SW 1271 (cell line): ENCODE measurements at regions not wholly inside any gene's neighbourhood (a gene's known extent, or its start where the extent isn't known, plus 50 kb on each side); places are given as distances from the start of the nearest gene placed in this dataset.
"Not testable (repeated sequence)": the region's sequence is repeated elsewhere in the genome, so short reads cannot be mapped to it uniquely, and the experiment has no call there.

Experiments used
- DNase-seq, 2 experiments: peaks; one replicate each; lab custom pipeline; 2025; lab: John Stamatoyannopoulos, UW

GRCh38 chr4:28388471-28388870, 1527.8 kb downstream of the STIM2 start:
- no peak for DNase-seq

DNA sequence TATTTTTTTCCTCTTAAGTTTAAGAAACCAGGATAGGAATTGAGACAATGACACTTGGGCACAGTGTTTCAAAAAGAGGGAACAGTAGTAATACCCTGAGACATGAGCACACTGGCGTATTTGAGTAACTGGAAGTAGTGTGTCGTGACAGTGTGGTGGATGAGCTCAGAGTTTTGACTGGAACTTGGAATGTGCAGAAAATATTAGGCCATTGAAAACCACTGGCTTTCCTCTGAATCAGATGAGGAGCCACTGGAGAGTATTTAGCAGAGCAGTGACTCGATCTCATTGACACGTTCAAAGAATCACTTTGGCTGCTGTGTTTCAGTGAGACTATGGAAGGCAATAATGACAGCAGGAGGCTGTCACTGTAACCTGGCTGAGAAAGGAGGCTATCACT, 1531.2 kb downstream of the STIM2 start:
- DNase-seq: no peak

DNA sequence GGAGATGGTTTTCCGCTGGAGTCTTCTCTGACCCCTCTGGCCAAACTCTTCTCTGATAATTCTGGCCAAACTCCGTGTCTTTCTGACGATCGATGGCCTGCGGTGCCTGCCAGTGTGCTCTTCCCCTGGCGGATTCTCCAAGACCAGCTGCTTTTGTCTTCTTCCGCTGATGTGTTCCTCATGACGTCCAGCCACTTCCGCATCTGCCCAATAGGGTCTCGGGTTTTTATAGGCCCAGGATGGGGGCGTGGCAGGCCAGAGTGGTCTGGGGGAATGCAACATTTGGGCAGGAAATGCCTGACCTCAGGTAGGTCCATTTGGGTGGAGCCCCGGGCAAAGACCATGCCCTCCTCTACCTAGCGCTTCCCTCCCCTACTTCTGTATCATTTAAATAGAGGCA, 1542.1 kb downstream of the STIM2 start:
- no peak for DNase-seq

GRCh38 chr4:28421221-28421620, 1560.6 kb downstream of the STIM2 start:
- DNase-seq: no peak

- DNase-seq: no peak
Measured at GRCh38 chr4:28426251-28426650, 1565.6 kb downstream of the STIM2 start.

GRCh38 chr4:28427306-28428085, 1566.9 kb downstream of the STIM2 start:
- no peak for DNase-seq

DNA sequence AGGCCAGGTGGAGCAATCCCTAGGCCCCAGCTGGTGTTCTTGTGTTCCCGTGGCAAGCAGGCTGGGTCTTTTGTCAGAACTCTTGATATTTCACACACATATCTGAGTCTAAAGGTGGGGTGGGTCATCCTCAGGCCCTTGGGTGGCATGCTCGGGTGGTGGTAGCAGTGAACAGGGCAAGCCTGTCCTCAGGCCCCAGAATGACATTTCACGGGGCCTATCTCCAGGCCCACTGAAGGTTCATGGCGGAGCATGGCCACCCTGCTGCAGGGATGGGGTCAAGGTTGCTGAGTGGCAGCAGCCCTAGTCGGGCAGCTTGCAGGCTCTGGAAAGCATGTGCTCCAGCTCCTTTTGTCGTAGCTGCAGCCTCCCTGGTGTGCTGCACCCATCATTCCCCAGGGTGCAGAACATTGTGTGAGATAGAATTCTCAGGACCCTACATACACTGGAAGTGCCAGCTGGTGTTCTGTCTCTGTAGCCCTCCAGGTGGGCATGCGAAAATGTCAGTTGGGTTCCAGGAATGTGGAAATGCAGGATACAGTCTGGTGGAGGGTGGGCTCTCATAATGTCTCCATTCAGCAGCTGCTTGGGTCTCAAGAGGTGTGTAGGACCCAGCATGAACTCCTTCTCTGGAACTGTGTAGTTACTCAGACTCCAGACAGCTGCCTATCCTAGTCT, 1571.8 kb downstream of the STIM2 start:
- DNase-seq: no peak

GRCh38 chr4:28435314-28435713, 1574.7 kb downstream of the STIM2 start:
- DNase-seq: no peak

DNA sequence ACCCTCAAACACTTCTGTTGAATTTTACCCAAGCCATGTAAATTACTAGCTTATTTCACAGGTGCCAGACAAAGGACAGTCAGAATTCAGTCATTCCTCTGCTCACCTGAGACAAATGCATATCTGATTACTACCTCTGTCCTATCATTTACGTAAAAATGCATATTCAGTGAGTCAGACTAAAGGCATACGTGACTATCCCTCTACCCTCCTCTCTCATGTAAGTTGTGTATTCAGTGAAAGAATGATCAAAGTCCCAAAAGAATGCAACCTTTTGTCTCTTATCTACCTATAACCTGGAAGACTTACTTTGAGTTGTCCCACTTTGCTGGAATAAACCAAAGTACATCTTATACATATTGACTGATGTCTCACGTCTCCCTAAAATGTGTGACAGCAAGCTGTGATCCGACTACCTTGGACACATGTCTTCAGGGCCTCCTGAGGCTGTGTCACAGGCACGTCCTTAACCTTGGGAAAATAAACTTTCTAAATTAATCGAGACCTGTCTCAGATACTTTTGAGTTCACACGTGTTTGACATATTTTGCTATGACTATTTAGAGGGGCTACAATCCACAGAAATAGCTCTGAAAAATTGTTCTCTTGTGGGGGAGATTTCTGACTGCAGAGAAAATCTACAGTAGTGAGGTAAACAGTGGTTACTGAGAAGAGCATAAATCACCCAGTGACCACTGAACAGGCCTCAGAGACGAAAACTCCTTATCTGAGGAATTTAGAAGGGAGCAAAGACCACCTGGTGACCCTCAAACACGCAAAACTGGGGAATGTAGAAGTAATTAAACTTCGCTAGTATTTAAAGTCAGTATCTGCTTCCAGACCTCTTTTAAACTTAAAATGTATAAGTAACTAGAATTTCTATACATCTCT, 1575.8 kb downstream of the STIM2 start:
- no peak for DNase-seq

DNA sequence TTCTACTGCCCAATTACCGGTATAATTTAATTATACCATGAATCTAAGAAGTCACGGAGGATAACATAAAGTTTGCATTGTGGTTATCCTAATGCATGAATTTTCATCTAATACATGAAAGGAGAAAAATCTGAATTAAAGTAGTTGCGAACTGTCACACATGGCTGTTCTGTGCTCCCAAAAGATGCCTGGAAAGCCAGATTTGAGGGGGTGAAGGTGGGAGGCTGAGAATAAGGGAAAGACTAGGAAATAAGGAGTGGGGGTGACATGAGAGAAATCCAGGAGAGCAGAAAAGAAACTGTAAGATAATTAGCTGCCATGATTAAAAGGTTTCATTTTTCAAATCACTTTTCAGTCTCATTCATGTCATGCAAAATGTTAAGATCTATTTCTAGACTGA, 1582.7 kb downstream of the STIM2 start:
- no peak for DNase-seq

DNA sequence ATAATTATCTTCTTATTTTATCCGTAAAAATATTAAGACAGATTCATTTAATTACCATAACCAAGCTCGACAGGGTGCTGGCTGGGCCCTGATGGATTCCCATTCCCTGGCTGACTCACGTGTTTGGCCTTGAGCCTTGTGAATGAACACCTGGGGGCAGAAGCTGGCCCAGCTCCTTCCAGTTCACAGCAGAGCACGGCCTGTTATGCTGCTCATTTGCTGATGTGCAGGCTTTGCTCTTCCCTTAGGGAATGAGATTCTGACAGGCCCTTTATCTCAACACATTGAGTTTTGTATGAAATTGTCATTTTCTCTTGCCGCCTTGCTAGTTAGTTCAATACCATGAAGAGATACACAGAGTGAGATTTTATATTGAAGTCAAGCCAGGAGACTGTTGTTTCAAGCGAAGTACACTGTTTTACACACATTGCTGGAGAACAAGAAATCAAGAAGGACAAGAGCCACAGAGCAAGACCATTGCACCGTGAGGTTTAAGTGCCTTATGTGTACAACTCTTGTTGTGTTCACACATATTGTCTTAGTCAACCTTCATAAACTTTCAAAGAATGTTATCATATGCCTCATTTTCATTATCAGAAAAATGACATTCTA, 1583.3 kb downstream of the STIM2 start:
- DNase-seq: no peak

DNA sequence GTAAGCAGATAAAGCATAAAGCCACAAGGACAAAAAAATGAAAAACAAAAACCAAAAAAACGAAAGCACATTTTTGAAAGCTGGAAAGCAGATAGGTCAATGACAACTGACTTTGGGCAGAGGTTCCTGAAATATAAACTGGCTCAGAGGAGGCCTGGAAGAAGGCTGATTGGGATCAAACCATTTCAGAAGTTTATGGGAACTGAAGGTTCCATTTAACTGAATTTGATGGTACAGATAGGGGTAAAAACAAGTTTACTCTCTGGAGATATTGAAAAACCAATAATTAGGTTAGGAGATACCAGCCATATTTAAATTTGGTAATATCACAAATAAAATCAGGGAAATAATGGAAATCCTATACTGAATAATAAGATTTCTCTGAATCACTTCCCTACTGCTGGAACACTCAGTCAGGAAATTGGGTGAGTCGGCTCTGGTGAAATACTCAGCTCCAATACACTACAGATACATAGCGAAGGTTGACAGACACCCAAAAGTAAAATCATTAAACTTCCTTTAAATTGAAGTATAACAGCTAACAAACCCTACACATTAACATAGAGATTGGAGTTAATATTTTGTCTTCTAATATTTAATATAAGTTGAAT, 1584.3 kb downstream of the STIM2 start:
- no peak for DNase-seq

DNA sequence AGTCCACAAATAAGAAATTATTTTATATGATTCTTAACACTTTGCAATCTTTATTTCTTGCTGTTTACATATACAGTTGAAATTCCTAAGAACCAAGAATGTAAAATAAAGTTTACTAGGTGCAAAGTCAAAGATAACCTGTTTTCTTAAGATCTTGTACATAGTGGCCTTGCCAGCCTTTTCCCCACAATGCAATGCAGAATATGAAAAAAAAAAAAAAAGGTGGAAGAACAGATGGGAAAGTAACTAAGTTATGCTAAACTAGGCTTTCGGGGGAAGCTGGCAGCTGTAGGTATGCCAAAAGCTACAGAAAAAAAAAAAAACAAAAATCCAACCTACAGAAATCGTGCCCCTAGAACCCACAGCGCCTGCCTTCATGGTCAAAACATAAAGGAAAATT, 1588.4 kb downstream of the STIM2 start:
- DNase-seq: no peak

DNA sequence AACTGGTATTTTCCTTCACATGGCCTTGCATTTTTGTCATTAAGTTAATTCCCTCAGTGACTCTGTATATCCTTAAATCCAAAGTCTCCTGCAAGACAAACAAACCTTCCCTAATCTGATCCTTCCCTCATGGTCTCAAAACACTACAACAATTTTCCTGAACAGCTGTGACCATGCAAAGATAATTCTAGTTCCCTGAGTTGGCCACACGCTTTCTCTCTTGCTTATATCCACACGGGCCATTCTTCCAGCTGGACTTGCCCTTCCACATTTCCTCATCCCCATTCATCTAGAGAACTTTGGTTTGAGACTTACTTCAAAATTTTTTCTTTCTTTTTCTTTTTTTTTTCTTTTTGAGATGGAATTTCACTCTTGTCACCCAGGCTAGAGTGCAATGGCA, 1590.7 kb downstream of the STIM2 start:
- DNase-seq: no peak

- no peak for DNase-seq
Measured at GRCh38 chr4:28462766-28463700, 1602.4 kb downstream of the STIM2 start.

DNA sequence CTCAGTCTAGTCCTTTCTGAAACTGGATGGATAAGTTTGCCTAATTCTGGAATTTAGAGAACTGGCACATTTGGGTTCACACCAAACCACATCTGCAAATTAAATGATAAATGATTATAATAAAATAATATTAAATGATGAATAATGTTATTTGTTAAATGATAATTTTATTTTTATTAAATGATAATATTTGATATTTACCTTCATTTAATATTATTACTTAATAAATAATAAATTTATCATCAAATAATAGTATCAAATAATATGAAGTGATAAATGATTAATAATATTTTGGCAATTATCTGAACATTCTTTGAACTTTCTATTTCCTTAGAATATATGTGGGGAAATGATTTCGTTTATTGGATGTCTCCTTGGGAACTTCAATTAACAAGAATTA, 1604.2 kb downstream of the STIM2 start:
- no peak for DNase-seq

DNA sequence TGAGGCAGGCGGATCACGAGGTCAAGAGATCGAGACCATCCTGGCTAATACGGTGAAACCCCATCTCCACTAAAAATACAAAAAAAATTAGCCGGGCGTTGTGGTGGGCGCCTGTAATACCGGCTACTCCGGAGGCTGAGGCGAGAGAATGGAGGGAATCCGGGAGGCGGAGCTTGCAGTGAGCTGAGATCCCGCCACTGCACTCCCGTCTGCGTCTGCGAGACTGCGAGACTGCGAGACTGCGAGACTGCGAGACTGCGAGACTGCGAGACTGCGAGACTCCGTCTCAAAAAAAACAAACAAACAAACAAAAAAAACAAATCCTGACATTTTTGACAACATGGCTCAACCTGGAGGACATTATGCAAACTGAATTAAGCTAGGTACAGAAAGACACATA, 1606.2 kb downstream of the STIM2 start:
- not testable (repeated sequence) for DNase-seq

GRCh38 chr4:28469387-28469786, 1608.7 kb downstream of the STIM2 start:
- DNase-seq: no peak

DNA sequence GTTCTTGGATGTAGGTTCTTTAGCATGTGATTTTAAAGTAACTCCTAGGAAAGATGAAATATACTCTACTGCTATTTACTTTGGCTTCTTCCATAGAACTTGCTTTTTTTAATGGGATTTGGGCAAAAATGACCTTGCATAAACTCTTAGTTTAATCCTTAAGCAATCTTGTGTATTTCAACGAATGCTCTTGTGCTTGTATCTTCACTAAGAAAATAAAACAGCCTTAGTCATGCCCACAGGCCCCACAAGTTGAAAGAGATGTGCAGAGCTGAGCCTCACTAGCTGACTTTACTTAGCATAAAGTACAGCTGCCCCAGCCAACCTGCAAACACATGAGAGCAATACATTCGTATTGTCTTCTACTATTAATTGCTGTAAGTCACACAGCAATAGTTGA, 1609.2 kb downstream of the STIM2 start:
- no peak for DNase-seq

GRCh38 chr4:28475381-28475780, 1614.7 kb downstream of the STIM2 start:
- no peak for DNase-seq

GRCh38 chr4:28479666-28480065, 1619.0 kb downstream of the STIM2 start:
- DNase-seq: no peak
